ENCODE measurements at regions not wholly inside any gene's neighbourhood (a gene's known extent, or its start where the extent isn't known, plus 50 kb on each side); places are given as distances from the start of the nearest gene placed in this dataset.

DNA sequence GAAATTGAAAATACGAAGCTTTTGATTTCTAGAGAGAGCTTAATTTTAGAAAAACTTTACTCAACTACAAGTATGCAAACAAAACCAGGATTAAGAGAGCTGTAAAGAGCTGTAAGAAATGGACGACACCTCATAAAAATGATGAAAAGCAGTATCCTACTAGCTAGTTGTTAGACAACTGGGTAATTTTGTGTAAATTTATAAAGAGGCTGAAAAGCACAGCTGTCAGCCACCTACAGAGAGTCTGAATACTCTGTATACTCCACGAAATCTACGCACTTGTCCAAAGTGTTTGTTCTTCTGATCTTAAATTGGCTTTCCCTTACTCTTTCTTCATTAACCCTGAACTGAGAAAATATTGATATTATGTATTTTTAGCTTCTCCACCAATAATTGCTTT is 808.4 kb upstream of the EPHA7 start:
- Histone ChIP-seq H3K4me3 (ENCODE audit: low read length in 3 of 3) (no peak overlapping the region), H3K36me3 (ENCODE audit: control insufficient read depth in 3 of 3, insufficient read depth in 3 of 3, low read length in 3 of 3) (no peaks in the 10 kb centered on the region)

DNA sequence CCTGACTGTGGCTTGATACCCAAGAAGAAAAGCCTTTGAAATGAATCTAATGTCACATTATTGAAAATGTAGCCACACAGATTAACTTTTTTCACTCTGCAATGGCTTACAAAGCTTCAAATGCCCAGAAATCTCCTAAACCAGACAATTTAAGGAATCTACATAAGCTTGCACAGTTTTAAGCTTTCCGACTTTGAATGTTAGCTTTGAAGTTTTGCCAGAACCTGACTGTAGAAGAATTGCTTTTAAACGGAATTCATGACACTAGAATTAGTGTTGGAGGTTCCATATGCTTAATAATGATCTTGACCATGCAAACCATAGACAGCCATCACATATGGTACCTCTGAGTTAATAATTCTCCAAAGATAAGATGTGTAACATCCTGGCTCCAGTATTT is 798.5 kb upstream of the EPHA7 start:
- Histone ChIP-seq H3K9me3 (ENCODE audit: control insufficient read depth in 3 of 3, low read length in 3 of 3) (no peaks in the 10 kb centered on the region), H3K36me3 (ENCODE audit: control insufficient read depth in 3 of 3, insufficient read depth in 3 of 3, low read length in 3 of 3) (no peaks in the 10 kb centered on the region), H3K4me3 (ENCODE audit: low read length in 3 of 3) (no peak overlapping the region), H3K4me1 (ENCODE audit: control insufficient read depth in 3 of 3, insufficient read depth in 3 of 3, low read length in 3 of 3) (no peaks in the 10 kb centered on the region), H3K9ac (ENCODE audit: low read depth in 1 of 3, low read length in 3 of 3) (no peak overlapping the region), H3K27ac (ENCODE audit: low read depth, low read length) (no peak overlapping the region), H3K27me3 (ENCODE audit: control insufficient read depth in 3 of 3, insufficient read depth in 3 of 3, low read length in 3 of 3) (no peaks in the 10 kb centered on the region)

More for the DNA sequence above, 808.4 kb upstream of the EPHA7 start:
- Histone ChIP-seq H3K27me3 (ENCODE audit: control insufficient read depth in 3 of 3, insufficient read depth in 3 of 3, low read length in 3 of 3) (no peaks in the 10 kb centered on the region), H3K9me3 (ENCODE audit: control insufficient read depth in 3 of 3, low read length in 3 of 3) (no peaks in the 10 kb centered on the region), H3K4me1 (ENCODE audit: control insufficient read depth in 3 of 3, insufficient read depth in 3 of 3, low read length in 3 of 3) (no peaks in the 10 kb centered on the region), H3K27ac (ENCODE audit: low read depth, low read length) (no peak overlapping the region), H3K9ac (ENCODE audit: low read depth in 1 of 3, low read length in 3 of 3) (no peak overlapping the region)

DNA sequence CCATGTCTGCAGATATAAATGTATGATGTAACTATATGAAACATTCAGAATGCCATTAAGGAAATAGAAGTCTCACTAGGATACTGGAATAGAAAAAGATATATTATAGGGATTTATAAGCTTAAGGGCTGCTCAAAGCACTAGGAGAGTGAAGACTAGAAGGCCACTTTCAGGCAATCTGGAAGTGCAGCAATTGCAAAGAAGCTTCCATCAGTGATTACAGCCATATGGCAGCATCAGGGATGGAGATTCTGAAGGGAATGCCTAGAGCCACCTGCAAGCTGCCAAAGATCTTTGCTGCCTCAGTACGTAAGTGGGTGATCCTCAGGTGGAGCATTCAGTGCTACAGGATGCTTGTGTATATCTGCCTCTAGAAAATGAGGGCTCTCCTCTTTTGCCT is 796.2 kb upstream of the EPHA7 start:
- no peak overlapping the region for H3K27ac ChIP-seq (ENCODE audit: low read depth, low read length)
- no peaks in the 10 kb centered on the region for H3K36me3 ChIP-seq (ENCODE audit: control insufficient read depth in 3 of 3, insufficient read depth in 3 of 3, low read length in 3 of 3)
- no peak overlapping the region for H3K4me3 ChIP-seq (ENCODE audit: low read length in 3 of 3)
- no peaks in the 10 kb centered on the region for H3K27me3 ChIP-seq (ENCODE audit: control insufficient read depth in 3 of 3, insufficient read depth in 3 of 3, low read length in 3 of 3)
- H3K9ac ChIP-seq (ENCODE audit: low read depth in 1 of 3, low read length in 3 of 3): no peak overlapping the region
- no peaks in the 10 kb centered on the region for H3K9me3 ChIP-seq (ENCODE audit: control insufficient read depth in 3 of 3, low read length in 3 of 3)
- H3K4me1 ChIP-seq (ENCODE audit: control insufficient read depth in 3 of 3, insufficient read depth in 3 of 3, low read length in 3 of 3): no peaks in the 10 kb centered on the region

DNA sequence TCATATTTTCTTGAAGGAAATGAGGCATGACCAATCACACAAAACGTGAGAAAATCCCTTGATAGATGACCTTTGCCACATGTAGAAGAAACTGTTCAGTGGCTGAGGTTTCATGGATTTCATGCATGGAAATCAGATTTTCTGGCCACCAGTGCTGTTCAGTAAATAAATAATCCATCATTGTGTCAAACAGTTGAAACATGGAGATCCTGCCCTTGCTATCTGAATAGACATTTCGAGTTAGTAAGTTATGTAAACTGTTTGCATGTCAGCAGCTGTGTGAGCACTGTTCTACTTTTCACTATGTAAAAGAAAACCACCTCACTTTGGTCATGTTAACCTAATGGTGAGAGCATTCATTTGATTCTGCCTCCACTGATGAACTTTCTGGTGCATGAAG is 793.9 kb upstream of the EPHA7 start:
- H3K9ac ChIP-seq (ENCODE audit: low read depth in 1 of 3, low read length in 3 of 3): no peak overlapping the region
- H3K4me1 ChIP-seq (ENCODE audit: control insufficient read depth in 3 of 3, insufficient read depth in 3 of 3, low read length in 3 of 3): no peaks in the 10 kb centered on the region
- no peak overlapping the region for H3K4me3 ChIP-seq (ENCODE audit: low read length in 3 of 3)
- no peaks in the 10 kb centered on the region for H3K9me3 ChIP-seq (ENCODE audit: control insufficient read depth in 3 of 3, low read length in 3 of 3)
- H3K27me3 ChIP-seq (ENCODE audit: control insufficient read depth in 3 of 3, insufficient read depth in 3 of 3, low read length in 3 of 3): no peaks in the 10 kb centered on the region
- no peaks in the 10 kb centered on the region for H3K36me3 ChIP-seq (ENCODE audit: control insufficient read depth in 3 of 3, insufficient read depth in 3 of 3, low read length in 3 of 3)
- H3K27ac ChIP-seq (ENCODE audit: low read depth, low read length): no peak overlapping the region

DNA sequence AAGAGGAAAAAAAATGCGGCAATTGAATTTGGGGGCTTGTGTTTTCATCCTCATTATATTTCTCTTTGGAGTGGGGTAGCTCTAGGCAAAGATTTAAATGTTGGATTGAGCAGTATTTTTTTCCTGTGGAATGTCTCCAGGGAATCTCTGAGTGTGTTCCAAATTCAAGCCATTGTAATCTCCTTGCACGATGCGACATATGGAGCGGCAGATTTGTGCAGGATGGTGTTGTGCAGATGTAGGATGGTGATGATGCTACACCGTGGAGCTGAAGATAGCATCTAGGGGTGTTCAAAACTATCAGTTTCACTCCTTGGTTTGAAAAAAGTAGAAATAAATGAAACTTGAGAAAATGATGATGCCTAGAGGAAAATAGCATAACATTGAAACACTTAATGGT is 777.5 kb upstream of the EPHA7 start:
- H3K4me3 ChIP-seq (ENCODE audit: low read length in 3 of 3): no peak overlapping the region
- no peaks in the 10 kb centered on the region for H3K27me3 ChIP-seq (ENCODE audit: control insufficient read depth in 3 of 3, insufficient read depth in 3 of 3, low read length in 3 of 3)
- no peak overlapping the region for H3K9ac ChIP-seq (ENCODE audit: low read depth in 1 of 3, low read length in 3 of 3)
- H3K4me1 ChIP-seq (ENCODE audit: control insufficient read depth in 3 of 3, insufficient read depth in 3 of 3, low read length in 3 of 3): no peaks in the 10 kb centered on the region
- no peaks in the 10 kb centered on the region for H3K9me3 ChIP-seq (ENCODE audit: control insufficient read depth in 3 of 3, low read length in 3 of 3)
- H3K27ac ChIP-seq (ENCODE audit: low read depth, low read length): no peak overlapping the region
- no peaks in the 10 kb centered on the region for H3K36me3 ChIP-seq (ENCODE audit: control insufficient read depth in 3 of 3, insufficient read depth in 3 of 3, low read length in 3 of 3)

DNA sequence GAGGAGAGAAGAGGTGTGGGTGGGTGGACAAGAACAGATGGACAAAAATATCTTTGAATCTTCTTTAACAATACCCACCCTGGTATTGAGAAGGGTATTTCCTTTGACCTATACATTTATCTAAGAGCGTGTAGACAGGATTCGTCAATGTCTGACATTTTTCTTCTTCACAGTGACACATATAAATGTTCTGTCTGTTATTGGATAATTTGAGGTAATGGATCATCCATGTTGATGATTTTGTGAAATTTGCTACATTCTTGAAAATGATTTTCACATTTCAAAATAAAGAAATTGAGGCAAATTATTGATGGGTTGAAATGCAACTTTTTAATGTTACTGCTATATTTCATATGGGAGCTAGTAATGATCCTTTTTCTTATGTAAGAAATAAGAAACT is 770.7 kb upstream of the EPHA7 start:
- Histone ChIP-seq H3K9me3 (ENCODE audit: control insufficient read depth in 3 of 3, low read length in 3 of 3) (no peaks in the 10 kb centered on the region), H3K4me1 (ENCODE audit: control insufficient read depth in 3 of 3, insufficient read depth in 3 of 3, low read length in 3 of 3) (no peaks in the 10 kb centered on the region), H3K27me3 (ENCODE audit: control insufficient read depth in 3 of 3, insufficient read depth in 3 of 3, low read length in 3 of 3) (no peaks in the 10 kb centered on the region), H3K4me3 (ENCODE audit: low read length in 3 of 3) (no peak overlapping the region), H3K36me3 (ENCODE audit: control insufficient read depth in 3 of 3, insufficient read depth in 3 of 3, low read length in 3 of 3) (no peaks in the 10 kb centered on the region), H3K9ac (ENCODE audit: low read depth in 1 of 3, low read length in 3 of 3) (no peak overlapping the region), H3K27ac (ENCODE audit: low read depth, low read length) (no peak overlapping the region)

DNA sequence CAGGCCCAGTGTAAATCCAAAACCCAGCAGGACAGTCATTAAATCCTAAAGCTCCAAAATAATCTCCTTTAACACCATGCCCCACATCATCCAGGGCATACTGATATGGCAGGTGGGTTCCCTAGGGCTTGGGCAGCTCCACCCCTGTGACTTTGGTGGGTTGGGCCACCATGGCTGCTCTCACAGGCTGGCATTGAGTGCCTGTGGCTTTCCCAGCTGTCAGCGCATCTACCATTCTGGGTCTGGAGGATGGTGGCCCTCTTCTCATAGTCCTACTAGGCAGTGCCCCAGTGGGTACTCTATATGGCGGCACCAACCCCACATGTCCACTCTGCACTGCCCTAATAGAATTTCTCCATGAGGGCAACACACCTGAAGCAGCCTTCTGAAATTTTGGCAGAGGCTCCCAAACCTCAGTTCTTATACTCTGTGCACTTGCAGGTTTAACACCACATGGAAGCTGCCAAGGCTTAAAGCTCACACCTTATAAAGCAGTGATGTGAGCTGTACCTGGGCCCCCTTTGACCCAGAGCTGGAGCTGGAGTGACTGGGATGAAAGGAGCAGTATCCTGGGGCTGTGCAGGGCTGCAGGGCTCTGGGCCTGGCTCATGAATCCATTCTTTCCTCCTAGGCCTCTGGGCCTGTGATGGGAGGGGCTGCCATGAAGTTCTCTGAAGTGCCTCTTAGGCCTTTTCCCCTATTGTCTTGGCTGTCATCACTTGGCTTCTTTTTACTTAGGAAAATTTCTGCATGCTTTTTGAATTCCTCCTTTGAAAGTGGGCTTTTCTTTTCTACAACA is 765.5 kb upstream of the EPHA7 start:
- Histone ChIP-seq H3K4me1 (ENCODE audit: control insufficient read depth in 3 of 3, insufficient read depth in 3 of 3, low read length in 3 of 3) (no peaks in the 10 kb centered on the region), H3K27me3 (ENCODE audit: control insufficient read depth in 3 of 3, insufficient read depth in 3 of 3, low read length in 3 of 3) (no peaks in the 10 kb centered on the region), H3K4me3 (ENCODE audit: low read length in 3 of 3) (no peak overlapping the region), H3K9ac (ENCODE audit: low read depth in 1 of 3, low read length in 3 of 3) (no peak overlapping the region), H3K9me3 (ENCODE audit: control insufficient read depth in 3 of 3, low read length in 3 of 3) (no peaks in the 10 kb centered on the region), H3K27ac (ENCODE audit: low read depth, low read length) (no peak overlapping the region), H3K36me3 (ENCODE audit: control insufficient read depth in 3 of 3, insufficient read depth in 3 of 3, low read length in 3 of 3) (no peaks in the 10 kb centered on the region)

DNA sequence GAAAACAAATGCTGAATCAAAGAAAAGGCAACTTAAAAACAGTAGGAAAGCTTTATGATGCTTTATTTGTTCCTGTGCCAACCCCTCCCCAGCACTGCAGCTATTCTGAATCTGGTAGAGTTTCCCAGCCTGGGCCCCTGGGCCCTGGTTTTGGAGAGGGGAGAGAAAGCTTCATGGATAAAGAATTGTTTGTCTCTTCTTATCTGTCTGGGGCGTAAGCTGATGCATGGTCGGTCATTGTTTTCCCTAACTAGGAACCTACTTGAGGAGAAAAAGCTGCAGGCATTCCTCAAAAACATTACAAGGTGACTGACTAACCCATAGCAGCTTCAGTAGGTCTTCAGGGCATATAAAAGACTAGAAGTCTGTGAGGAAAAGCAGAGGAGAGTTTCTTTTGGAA is 758.1 kb upstream of the EPHA7 start:
- Histone ChIP-seq H3K4me3 (ENCODE audit: low read length in 3 of 3) (no peak overlapping the region), H3K27ac (ENCODE audit: low read depth, low read length) (no peak overlapping the region)

DNA sequence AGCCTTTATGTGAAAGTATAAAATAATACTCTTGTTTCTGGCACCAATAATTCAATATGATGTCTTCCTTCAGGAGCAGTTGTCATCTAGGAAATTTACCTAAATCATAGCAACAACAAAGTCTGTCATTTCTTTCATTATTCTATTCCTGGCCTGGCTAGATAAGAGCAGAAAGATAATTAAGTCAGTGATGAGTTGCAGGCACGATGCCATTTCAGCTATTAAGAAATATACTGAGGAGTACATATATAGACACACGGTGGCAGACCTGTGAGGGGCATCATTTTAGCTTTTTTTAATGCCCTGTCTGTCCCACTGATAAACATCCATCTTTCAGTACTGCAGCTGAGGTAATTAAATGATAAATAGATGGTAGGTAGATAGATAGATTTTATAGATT is 756.1 kb upstream of the EPHA7 start:
- Histone ChIP-seq H3K36me3 (ENCODE audit: control insufficient read depth in 3 of 3, insufficient read depth in 3 of 3, low read length in 3 of 3) (no peaks in the 10 kb centered on the region), H3K27ac (ENCODE audit: low read depth, low read length) (no peak overlapping the region), H3K27me3 (ENCODE audit: control insufficient read depth in 3 of 3, insufficient read depth in 3 of 3, low read length in 3 of 3) (no peaks in the 10 kb centered on the region), H3K4me3 (ENCODE audit: low read length in 3 of 3) (no peak overlapping the region), H3K9ac (ENCODE audit: low read depth in 1 of 3, low read length in 3 of 3) (no peak overlapping the region), H3K9me3 (ENCODE audit: control insufficient read depth in 3 of 3, low read length in 3 of 3) (no peaks in the 10 kb centered on the region), H3K4me1 (ENCODE audit: control insufficient read depth in 3 of 3, insufficient read depth in 3 of 3, low read length in 3 of 3) (no peaks in the 10 kb centered on the region)

More for the DNA sequence above, 758.1 kb upstream of the EPHA7 start:
- Histone ChIP-seq H3K27me3 (ENCODE audit: control insufficient read depth in 3 of 3, insufficient read depth in 3 of 3, low read length in 3 of 3) (no peaks in the 10 kb centered on the region), H3K4me1 (ENCODE audit: control insufficient read depth in 3 of 3, insufficient read depth in 3 of 3, low read length in 3 of 3) (no peaks in the 10 kb centered on the region), H3K9me3 (ENCODE audit: control insufficient read depth in 3 of 3, low read length in 3 of 3) (no peaks in the 10 kb centered on the region), H3K36me3 (ENCODE audit: control insufficient read depth in 3 of 3, insufficient read depth in 3 of 3, low read length in 3 of 3) (no peaks in the 10 kb centered on the region), H3K9ac (ENCODE audit: low read depth in 1 of 3, low read length in 3 of 3) (no peak overlapping the region)

DNA sequence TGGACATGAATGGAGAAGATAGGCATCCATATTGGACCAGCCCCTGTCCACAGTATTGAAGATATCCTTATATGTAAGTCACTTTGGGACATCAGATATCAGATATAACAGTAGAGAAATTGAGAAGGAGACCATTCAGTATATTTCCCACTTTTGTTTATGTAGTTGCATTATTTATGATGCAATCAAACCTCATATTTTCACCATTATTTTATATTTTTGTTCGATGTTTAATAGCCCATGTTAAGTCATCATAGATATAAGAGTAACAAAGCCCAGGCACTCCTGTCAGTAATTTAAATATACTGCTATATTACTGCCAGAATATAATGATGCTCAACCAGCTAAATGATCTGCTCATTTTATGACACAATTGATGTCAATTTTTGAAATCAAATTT is 744.5 kb upstream of the EPHA7 start:
- Histone ChIP-seq H3K9ac (ENCODE audit: low read depth in 1 of 3, low read length in 3 of 3) (no peak overlapping the region), H3K27ac (ENCODE audit: low read depth, low read length) (no peak overlapping the region)

More for the DNA sequence above, 744.5 kb upstream of the EPHA7 start:
- H3K36me3 ChIP-seq (ENCODE audit: control insufficient read depth in 3 of 3, insufficient read depth in 3 of 3, low read length in 3 of 3): no peaks in the 10 kb centered on the region
- H3K4me1 ChIP-seq (ENCODE audit: control insufficient read depth in 3 of 3, insufficient read depth in 3 of 3, low read length in 3 of 3): no peaks in the 10 kb centered on the region
- H3K4me3 ChIP-seq (ENCODE audit: low read length in 3 of 3): no peak overlapping the region
- H3K27me3 ChIP-seq (ENCODE audit: control insufficient read depth in 3 of 3, insufficient read depth in 3 of 3, low read length in 3 of 3): no peaks in the 10 kb centered on the region
- no peaks in the 10 kb centered on the region for H3K9me3 ChIP-seq (ENCODE audit: control insufficient read depth in 3 of 3, low read length in 3 of 3)
